GM21619 (cell line): ENCODE measurements at regions not wholly inside any gene's neighbourhood (a gene's known extent, or its start where the extent isn't known, plus 50 kb on each side); places are given as distances from the start of the nearest gene placed in this dataset.
"Not testable (repeated sequence)": the region's sequence is repeated elsewhere in the genome, so short reads cannot be mapped to it uniquely, and the experiment has no call there.

Source experiments
- ATAC-seq: cut with Tn5 transposase; IDR thresholded peaks from one replicate; pipeline ENCODE4 v1.9.1; 2021; ENCODE audit not compliant: unreplicated experiment

- not testable (repeated sequence) for ATAC-seq
Observed at GRCh38 chr15:21024235-21024987, 158.3 kb upstream of the POTEB2 start.

GRCh38 chr15:21018176-21018575, 152.1 kb upstream of the POTEB2 start:
- ATAC-seq: not testable (repeated sequence)

GRCh38 chr15:21017326-21017725, 151.2 kb upstream of the POTEB2 start:
- not testable (repeated sequence) for ATAC-seq

GRCh38 chr15:21016589-21016988, 150.5 kb upstream of the POTEB2 start:
- ATAC-seq: not testable (repeated sequence)

- ATAC-seq: not testable (repeated sequence)
Observed at GRCh38 chr15:21015171-21015570, 149.1 kb upstream of the POTEB2 start.

- not testable (repeated sequence) for ATAC-seq
Observed at GRCh38 chr15:21013308-21013707, 147.2 kb upstream of the POTEB2 start.

GRCh38 chr15:21009651-21010050, 143.5 kb upstream of the POTEB2 start:
- ATAC-seq: not testable (repeated sequence)

GRCh38 chr15:21003459-21003858, 137.3 kb upstream of the POTEB2 start:
- ATAC-seq: not testable (repeated sequence)

- ATAC-seq: not testable (repeated sequence)
Observed at GRCh38 chr15:21001950-21002349, 135.8 kb upstream of the POTEB2 start.

- ATAC-seq: not testable (repeated sequence)
Observed at GRCh38 chr15:20991691-20992090, 125.6 kb upstream of the POTEB2 start.

GRCh38 chr15:20991253-20991652, 125.1 kb upstream of the POTEB2 start:
- not testable (repeated sequence) for ATAC-seq

GRCh38 chr15:20986775-20987174, 120.7 kb upstream of the POTEB2 start:
- not testable (repeated sequence) for ATAC-seq

- peak; percentile 93 for ATAC-seq
Observed at GRCh38 chr15:20978057-20978456, 111.9 kb upstream of the POTEB2 start.

- not testable (repeated sequence) for ATAC-seq
Observed at GRCh38 chr15:20972762-20973161, 106.6 kb upstream of the POTEB2 start.

- not testable (repeated sequence) for ATAC-seq
Observed at GRCh38 chr15:20959299-20959698, 93.2 kb upstream of the POTEB2 start.

- ATAC-seq: not testable (repeated sequence)
Observed at GRCh38 chr15:20929322-20929721, 63.2 kb upstream of the POTEB2 start.
